Loucy (cell line): ENCODE measurements at regions not wholly inside any gene's neighbourhood (a gene's known extent, or its start where the extent isn't known, plus 50 kb on each side); places are given as distances from the start of the nearest gene placed in this dataset.

ENCODE experiments used
- H2AFZ ChIP-seq: fragments of 200-600 bp; sonication (generic); 2 replicates; pipeline ENCODE4 v1.6.0; 2016; ENCODE audit warnings: antibody characterized with exemption, mild to moderate bottlenecking, low read length, moderate library complexity
- H3F3A ChIP-seq: fragments of 200-600 bp; 2 replicates; pipeline ENCODE4 v1.6.0; 2016; ENCODE audit warnings: antibody characterized with exemption, low read depth, mild to moderate bottlenecking
- H3K27me3 ChIP-seq: fragments of 200-600 bp; sonication (generic); 2 replicates; pipeline ENCODE4 v1.6.1; 2014; ENCODE audit warnings: low read length, mild to moderate bottlenecking; ENCODE audit not compliant: insufficient read depth, poor library complexity, severe bottlenecking
- H3K36me3 ChIP-seq: fragments of 200-600 bp; sonication (generic); 2 replicates; pipeline ENCODE4 v1.6.1; 2016; ENCODE audit warnings: low read length; ENCODE audit not compliant: insufficient read depth
- H3K4me1 ChIP-seq: fragments of 200-600 bp; sonication (generic); 2 replicates; pipeline ENCODE4 v1.5.1; 2014; ENCODE audit warnings: low read length, mild to moderate bottlenecking; ENCODE audit not compliant: insufficient read depth, poor library complexity, severe bottlenecking
- H3K4me2 ChIP-seq: fragments of 200-600 bp; sonication (generic); 2 replicates; pipeline ENCODE4 v1.6.0; 2014; ENCODE audit warnings: antibody characterized with exemption, low read length, low read depth, mild to moderate bottlenecking; ENCODE audit not compliant: poor library complexity, severe bottlenecking
- H3K4me3 ChIP-seq: fragments of 200-600 bp; sonication (generic); 2 replicates; pipeline ENCODE4 v1.5.1; 2014; ENCODE audit warnings: low read length, mild to moderate bottlenecking, mixed read lengths; ENCODE audit not compliant: poor library complexity, severe bottlenecking
- H3K79me2 ChIP-seq: fragments of 200-600 bp; sonication (generic); 2 replicates; pipeline ENCODE4 v1.6.1; 2014; ENCODE audit warnings: low read length; ENCODE audit not compliant: insufficient read depth
- H3K9ac ChIP-seq: fragments of 200-600 bp; sonication (generic); 2 replicates; pipeline ENCODE4 v1.6.0; 2014; ENCODE audit warnings: mild to moderate bottlenecking, low read depth, low read length, moderate library complexity; ENCODE audit not compliant: poor library complexity, severe bottlenecking
- H3K9me2 ChIP-seq: fragments of 200-600 bp; sonication (generic); replicated peaks from 2 replicates; pipeline ENCODE4 v1.6.1; 2016; ENCODE audit warnings: low read depth, low read length, mixed read lengths
- H3K9me3 ChIP-seq: fragments of 200-600 bp; sonication (generic); 2 replicates; pipeline ENCODE4 v1.6.1; 2014; ENCODE audit warnings: mild to moderate bottlenecking, antibody characterized with exemption, low read length, low read depth; ENCODE audit not compliant: insufficient read depth
- H4K20me1 ChIP-seq: fragments of 200-600 bp; sonication (generic); 2 replicates; pipeline ENCODE4 v1.6.0; 2014; ENCODE audit warnings: antibody characterized with exemption, low read length, mild to moderate bottlenecking; ENCODE audit not compliant: insufficient read depth, poor library complexity, severe bottlenecking
- CTCF ChIP-seq: fragments of 200-600 bp; sonication (generic); conservative IDR thresholded peaks from 2 replicates; pipeline ENCODE4 v1.5.1; 2014; ENCODE audit warnings: mild to moderate bottlenecking, antibody characterized with exemption, low read length
- EZH2phosphoT487 ChIP-seq: fragments of 200-600 bp; IDR thresholded peaks from 2 replicates; pipeline ENCODE4 v1.6.1; 2018; ENCODE audit warnings: antibody characterized with exemption, mild to moderate bottlenecking, moderate library complexity, borderline replicate concordance

- no peaks in the 10 kb centered on the region for H3K9me3 ChIP-seq
- no peaks in the 10 kb centered on the region for H3K27me3 ChIP-seq
- no peaks in the 10 kb centered on the region for H3K9me2 ChIP-seq
- no peak overlapping the region for H3K4me2 ChIP-seq
- no peak overlapping the region for H3K9ac ChIP-seq
- no peak overlapping the region for H3K4me3 ChIP-seq
- no peak overlapping the region for H2AFZ ChIP-seq
- H3F3A ChIP-seq = no peaks in the 10 kb centered on the region
- no peaks in the 10 kb centered on the region for H3K4me1 ChIP-seq
- H4K20me1 ChIP-seq = no peaks in the 10 kb centered on the region
- no peaks in the 10 kb centered on the region for H3K79me2 ChIP-seq
- TF ChIP-seq CTCF = no peak
- TF ChIP-seq EZH2phosphoT487 = no peak
- no peaks in the 10 kb centered on the region for H3K36me3 ChIP-seq
Measured at GRCh38 chr18:70522183-70522680, 233.4 kb downstream of the SOCS6 start.

GRCh38 chr18:70520867-70521266, 232.0 kb downstream of the SOCS6 start:
- Histone ChIP-seq H3K9me2 (no peaks in the 10 kb centered on the region), H3K79me2 (no peaks in the 10 kb centered on the region), H3K4me3 (no peak overlapping the region)

GRCh38 chr18:70513502-70514171, 224.8 kb downstream of the SOCS6 start:
- H3K4me3 ChIP-seq = no peak overlapping the region
- no peak overlapping the region for H2AFZ ChIP-seq
- no peaks in the 10 kb centered on the region for H3K9me3 ChIP-seq

More at GRCh38 chr18:70520867-70521266, 232.0 kb downstream of the SOCS6 start:
- Histone ChIP-seq H2AFZ (no peak overlapping the region), H4K20me1 (no peaks in the 10 kb centered on the region), H3K4me1 (no peaks in the 10 kb centered on the region), H3K9me3 (no peaks in the 10 kb centered on the region), H3K9ac (no peak overlapping the region), H3K27me3 (no peaks in the 10 kb centered on the region), H3K4me2 (no peak overlapping the region), H3F3A (no peaks in the 10 kb centered on the region), H3K36me3 (no peaks in the 10 kb centered on the region)
- TF ChIP-seq EZH2phosphoT487 = no peak
- TF ChIP-seq CTCF = no peak

More at GRCh38 chr18:70513502-70514171, 224.8 kb downstream of the SOCS6 start:
- Histone ChIP-seq H3F3A (no peaks in the 10 kb centered on the region), H3K79me2 (no peaks in the 10 kb centered on the region), H3K36me3 (no peaks in the 10 kb centered on the region), H3K9ac (no peak overlapping the region), H3K4me2 (no peak overlapping the region), H3K27me3 (no peaks in the 10 kb centered on the region), H3K4me1 (no peaks in the 10 kb centered on the region), H3K9me2 (no peaks in the 10 kb centered on the region), H4K20me1 (no peaks in the 10 kb centered on the region)
- no peak for TF ChIP-seq CTCF
